Stomach (tissue), 4 donors: ENCODE measurements at regions not wholly inside any gene's neighbourhood (a gene's known extent, or its start where the extent isn't known, plus 50 kb on each side); places are given as distances from the start of the nearest gene placed in this dataset.

Source experiments
- POLR2A ChIP-seq, 4 donors: fragments of 450-650 bp; IDR thresholded peaks; one replicate each; pipeline ENCODE4 v1.6.1; 2016; ENCODE audit warnings: antibody characterized with exemption in 4 of 4, control low read depth in 2 of 4, mild to moderate bottlenecking in 1 of 4, moderate library complexity in 1 of 4
- POLR2AphosphoS5 ChIP-seq, 3 donors: sonication (generic); formaldehyde crosslinking; IDR thresholded peaks; one replicate each; pipeline ENCODE4 v1.6.1; 2016; ENCODE audit warnings: antibody characterized with exemption in 3 of 3
- TF ChIP-seq, protein P1 (sequence below), 7 experiments: fragments of 450-650 bp in 4 of 7; fragments of 200-600 bp in 3 of 7; sonication (generic) in 3 of 7; IDR thresholded peaks; one replicate each; pipeline ENCODE4 v1.5.1; 2016 to 2019; ENCODE audit warnings: antibody characterized with exemption in 7 of 7, control low read depth in 2 of 7, mild to moderate bottlenecking in 1 of 7

DNA sequence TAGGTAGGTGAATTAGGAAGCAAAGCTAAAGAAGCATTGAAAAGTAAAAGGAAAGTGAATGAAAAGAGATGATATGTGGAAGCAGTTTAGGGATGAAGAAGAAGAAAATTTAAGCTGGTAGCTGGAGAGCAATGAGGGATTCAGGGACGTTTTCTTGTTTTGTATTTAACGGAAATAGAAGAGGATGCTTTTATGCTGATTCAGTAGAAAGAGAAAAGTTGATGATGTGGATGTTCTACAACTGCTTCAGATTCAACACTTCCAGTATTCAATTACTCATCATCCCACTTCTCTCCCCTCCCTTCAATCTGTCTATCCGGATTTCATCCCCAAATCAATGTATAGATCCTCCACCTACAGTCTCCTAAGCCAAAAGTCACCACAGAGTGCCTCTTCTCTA lies 448.2 kb upstream of the CCDC54 start:
- TF ChIP-seq, protein P1, sequence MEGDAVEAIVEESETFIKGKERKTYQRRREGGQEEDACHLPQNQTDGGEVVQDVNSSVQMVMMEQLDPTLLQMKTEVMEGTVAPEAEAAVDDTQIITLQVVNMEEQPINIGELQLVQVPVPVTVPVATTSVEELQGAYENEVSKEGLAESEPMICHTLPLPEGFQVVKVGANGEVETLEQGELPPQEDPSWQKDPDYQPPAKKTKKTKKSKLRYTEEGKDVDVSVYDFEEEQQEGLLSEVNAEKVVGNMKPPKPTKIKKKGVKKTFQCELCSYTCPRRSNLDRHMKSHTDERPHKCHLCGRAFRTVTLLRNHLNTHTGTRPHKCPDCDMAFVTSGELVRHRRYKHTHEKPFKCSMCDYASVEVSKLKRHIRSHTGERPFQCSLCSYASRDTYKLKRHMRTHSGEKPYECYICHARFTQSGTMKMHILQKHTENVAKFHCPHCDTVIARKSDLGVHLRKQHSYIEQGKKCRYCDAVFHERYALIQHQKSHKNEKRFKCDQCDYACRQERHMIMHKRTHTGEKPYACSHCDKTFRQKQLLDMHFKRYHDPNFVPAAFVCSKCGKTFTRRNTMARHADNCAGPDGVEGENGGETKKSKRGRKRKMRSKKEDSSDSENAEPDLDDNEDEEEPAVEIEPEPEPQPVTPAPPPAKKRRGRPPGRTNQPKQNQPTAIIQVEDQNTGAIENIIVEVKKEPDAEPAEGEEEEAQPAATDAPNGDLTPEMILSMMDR (IDR thresholded peaks at IDR 0.05): no peak
- TF ChIP-seq POLR2AphosphoS5 (IDR thresholded peaks at IDR 0.05) (no peak), POLR2A (IDR thresholded peaks at IDR 0.05) (no peak)
